Neural progenitor cell (in vitro differentiated cells): ENCODE measurements at regions not wholly inside any gene's neighbourhood (a gene's known extent, or its start where the extent isn't known, plus 50 kb on each side); places are given as distances from the start of the nearest gene placed in this dataset.

Experiments used
- CTCF ChIP-seq: fragments of 200-600 bp; sonication (generic); IDR thresholded peaks from 2 replicates; pipeline ENCODE4 v1.5.1; 2017; ENCODE audit warnings: antibody characterized with exemption, mild to moderate bottlenecking
- EZH2 ChIP-seq: fragments of 200-600 bp; sonication (generic); IDR thresholded peaks from 2 replicates; pipeline ENCODE4 v1.6.1; 2017; ENCODE audit warnings: antibody characterized with exemption, mild to moderate bottlenecking, moderate library complexity
- EZH2phosphoT487 ChIP-seq: fragments of 200-600 bp; sonication (generic); IDR thresholded peaks from 2 replicates; pipeline ENCODE4 v1.6.1; 2017; ENCODE audit warnings: antibody characterized with exemption

GRCh38 chr6:10111975-10112374, 302.9 kb downstream of the TFAP2A start:
- no peak for TF ChIP-seq CTCF
- TF ChIP-seq EZH2, result no peak
- no peak for TF ChIP-seq EZH2phosphoT487
